GM23248 (cell line): ENCODE measurements at regions not wholly inside any gene's neighbourhood (a gene's known extent, or its start where the extent isn't known, plus 50 kb on each side); places are given as distances from the start of the nearest gene placed in this dataset.
"Not testable (repeated sequence)": the region's sequence is repeated elsewhere in the genome, so short reads cannot be mapped to it uniquely, and the experiment has no call there.

Source experiments
- EZH2 ChIP-seq: fragments of 200-600 bp; sonication (generic); IDR thresholded peaks from 2 replicates; pipeline ENCODE4 v1.6.1; 2018; ENCODE audit warnings: antibody characterized with exemption, mild to moderate bottlenecking; ENCODE audit not compliant: insufficient read depth, poor library complexity, severe bottlenecking
- EZH2phosphoT487 ChIP-seq: fragments of 200-600 bp; sonication (generic); IDR thresholded peaks from 2 replicates; pipeline ENCODE4 v1.6.1; 2018; ENCODE audit warnings: antibody characterized with exemption, moderate library complexity, mild to moderate bottlenecking, low read depth; ENCODE audit not compliant: insufficient read depth

- not testable (repeated sequence) for TF ChIP-seq EZH2, EZH2phosphoT487
These were observed 5469.9 kb upstream of the TPTE start for GRCh38 chr21:5051303-5052018.
